HG03575 (cell line): ENCODE measurements at regions not wholly inside any gene's neighbourhood (a gene's known extent, or its start where the extent isn't known, plus 50 kb on each side); places are given as distances from the start of the nearest gene placed in this dataset.

Source experiments
- ATAC-seq: cut with Tn5 transposase; IDR thresholded peaks from one replicate; pipeline ENCODE4 v1.9.1; 2021; ENCODE audit not compliant: unreplicated experiment, insufficient number of reproducible peaks, low FRiP score; ENCODE audit errors: extremely low read depth

GRCh38 chr10:85147346-85148250, 819.2 kb downstream of the CCSER2 start:
- ATAC-seq: no peak

- ATAC-seq: no peak
Observed at GRCh38 chr10:85148693-85149640, 820.6 kb downstream of the CCSER2 start.

DNA sequence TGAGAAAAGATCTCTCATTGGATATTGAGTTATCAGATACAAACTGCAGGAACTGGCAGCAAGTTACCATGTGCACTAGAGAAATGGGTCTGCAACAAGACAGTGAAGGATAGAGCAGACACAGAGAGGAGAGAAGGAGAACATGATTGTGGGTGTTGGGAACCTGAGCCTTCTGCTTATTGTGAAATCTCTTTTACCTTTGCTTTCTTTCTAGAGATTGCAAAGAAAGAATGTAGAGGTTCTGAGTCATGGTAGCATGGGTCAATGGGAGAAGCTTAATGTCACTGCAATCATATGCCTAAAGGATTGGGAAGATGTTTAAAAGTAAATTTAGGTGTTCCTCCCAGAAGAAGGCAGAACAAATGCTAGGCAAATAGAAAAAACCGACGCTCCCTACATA, 821.4 kb downstream of the CCSER2 start:
- no peak for ATAC-seq

DNA sequence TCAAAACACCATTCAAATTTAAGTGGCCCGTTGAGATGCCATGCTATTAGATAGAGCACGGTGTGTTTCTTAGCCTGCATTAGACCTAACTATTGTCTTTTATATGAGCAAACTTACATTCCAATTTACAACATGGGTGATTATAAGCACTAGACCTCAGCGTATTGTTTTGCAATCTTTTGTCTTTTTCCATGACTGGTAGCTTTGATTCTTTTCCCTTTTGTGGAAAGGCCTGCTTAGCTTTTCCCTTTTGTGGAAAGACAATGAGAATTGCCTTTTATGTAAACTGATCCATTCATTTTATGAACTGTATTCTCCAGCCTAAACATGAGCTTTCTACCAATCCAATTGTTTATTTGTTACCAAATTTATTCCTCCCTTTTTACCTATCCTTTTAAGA, 823.1 kb downstream of the CCSER2 start:
- ATAC-seq: no peak

DNA sequence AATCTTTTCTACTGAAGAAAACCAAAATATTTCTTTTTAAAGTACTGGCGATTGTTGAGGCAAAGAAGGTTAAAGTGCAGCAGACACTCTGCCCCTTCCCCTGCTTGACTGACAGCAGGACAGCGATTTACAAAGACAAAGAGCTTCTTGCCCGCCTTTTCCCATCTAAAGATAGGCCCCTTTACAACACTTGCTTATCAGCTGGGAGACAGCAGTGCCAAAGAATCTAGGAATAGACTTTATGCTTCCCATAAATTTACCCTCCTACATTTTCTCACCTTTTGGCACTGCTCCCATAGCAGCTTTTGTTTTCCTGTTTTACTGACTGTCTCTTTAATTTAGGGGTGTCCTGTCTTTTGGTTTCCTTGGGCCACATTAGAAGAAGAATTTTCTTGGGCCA, 824.1 kb downstream of the CCSER2 start:
- no peak for ATAC-seq

GRCh38 chr10:85152911-85153310, 824.5 kb downstream of the CCSER2 start:
- no peak for ATAC-seq

- ATAC-seq: no peak
Observed at GRCh38 chr10:85157206-85157605, 828.8 kb downstream of the CCSER2 start.

GRCh38 chr10:85168243-85168642, 839.9 kb downstream of the CCSER2 start:
- no peak for ATAC-seq

DNA sequence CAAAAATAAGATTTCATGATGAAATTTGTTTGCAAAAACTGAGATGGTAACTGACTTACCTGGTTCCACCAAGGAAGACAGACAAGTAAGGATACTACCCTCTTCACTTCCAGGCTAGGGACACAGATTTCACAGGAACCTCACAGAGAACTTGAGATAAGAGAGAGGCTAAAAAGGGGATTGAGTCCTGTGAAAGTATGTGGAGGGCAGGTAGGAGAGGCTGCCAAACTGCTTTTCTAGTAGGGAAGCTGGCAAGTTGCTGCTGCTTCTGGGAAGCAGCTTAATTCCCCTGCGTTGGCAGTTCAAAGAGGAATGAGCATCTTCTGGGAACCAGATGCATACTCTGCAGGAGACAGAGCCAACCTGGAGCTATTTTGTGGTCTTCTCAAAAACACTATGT, 841.6 kb downstream of the CCSER2 start:
- ATAC-seq: no peak

DNA sequence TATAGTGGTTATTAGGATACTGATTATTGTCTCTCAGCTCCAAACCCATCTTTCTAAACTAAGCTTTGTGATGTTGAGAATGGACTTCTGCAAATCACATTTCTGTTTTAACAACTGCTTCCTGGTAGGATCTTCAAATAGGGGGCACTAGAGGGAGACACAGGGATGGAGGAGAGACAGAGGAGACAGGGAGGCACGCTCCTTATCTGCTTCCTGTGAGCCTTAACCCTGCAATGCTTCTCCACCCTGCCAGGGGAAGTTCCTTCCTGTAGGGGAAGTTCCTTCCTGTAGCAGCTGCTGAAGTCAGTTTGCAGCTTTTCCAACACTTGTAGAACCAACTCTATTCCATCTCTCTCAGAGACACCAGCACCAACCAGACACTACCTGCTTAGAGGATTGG, 847.2 kb downstream of the CCSER2 start:
- no peak for ATAC-seq

DNA sequence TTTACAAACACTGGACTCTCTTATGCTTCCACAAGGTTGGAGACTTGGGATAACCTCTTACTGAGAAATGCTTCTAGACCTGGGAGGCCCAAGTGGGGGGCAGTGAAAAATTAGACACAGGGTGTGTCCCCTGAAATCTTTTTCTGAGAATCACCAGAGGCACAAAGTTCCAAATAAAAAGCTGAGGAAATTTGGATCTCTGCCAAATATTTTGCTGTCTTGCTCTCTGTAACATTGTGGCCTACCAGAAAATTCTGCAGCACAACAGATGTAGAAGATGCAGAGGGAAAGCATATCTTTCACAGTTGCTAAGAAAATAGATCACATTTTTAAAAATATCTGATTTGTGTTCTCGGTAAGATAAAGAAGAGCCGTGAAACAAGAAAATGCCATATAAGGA, 849.4 kb downstream of the CCSER2 start:
- ATAC-seq: no peak

DNA sequence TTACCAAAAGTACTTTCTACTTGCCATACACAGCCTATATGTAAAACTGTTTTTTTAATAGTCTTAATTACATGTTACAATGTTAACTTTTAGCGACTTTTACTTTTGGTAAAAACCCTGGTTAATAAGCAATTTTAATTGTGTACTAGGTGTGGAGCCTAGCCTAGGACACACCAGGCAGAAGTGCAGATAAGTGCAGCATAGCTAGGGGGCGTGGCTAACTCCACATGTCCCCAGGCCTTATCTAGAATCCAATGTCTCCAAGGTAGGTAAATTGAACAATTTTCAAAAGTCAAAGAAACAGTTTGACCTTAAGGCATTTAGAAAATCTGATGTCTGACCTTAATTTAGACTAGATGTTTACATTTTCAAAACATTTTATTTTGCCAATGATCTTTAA, 858.7 kb downstream of the CCSER2 start:
- no peak for ATAC-seq

DNA sequence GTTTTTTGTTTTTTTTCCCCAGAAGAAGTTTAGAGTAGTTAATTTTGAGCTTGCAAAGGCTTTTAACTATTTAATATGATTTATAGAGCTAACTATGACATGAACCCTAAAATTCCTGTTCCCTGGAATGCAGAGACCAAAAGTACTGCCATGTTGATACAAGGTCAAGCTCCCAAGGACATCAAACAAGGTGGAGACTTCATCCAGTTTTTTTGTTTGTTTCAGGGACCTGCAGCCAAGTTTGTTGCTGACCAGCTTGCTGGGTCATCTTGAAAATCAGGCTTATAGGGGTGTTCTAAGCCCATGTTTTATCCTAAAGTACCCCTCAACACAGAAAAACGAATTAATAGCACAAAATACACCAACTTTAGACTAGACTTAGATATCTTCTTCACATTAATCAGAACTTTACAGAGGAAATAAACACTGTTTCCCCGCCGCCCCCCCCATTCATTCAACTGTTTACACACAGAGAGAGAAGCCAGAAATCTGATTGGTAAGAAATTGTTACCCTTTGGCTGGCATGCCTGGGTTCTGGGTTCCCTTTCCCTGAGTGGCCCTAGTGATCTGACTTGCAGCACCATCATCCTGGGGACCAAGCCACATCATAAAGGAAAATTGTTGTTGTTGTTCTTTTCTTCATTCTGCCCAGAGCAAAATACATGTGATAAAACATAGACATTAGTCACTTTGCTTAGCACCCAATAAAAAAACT, 860.5 kb downstream of the CCSER2 start:
- ATAC-seq: no peak

GRCh38 chr10:85193796-85194195, 865.4 kb downstream of the CCSER2 start:
- no peak for ATAC-seq

DNA sequence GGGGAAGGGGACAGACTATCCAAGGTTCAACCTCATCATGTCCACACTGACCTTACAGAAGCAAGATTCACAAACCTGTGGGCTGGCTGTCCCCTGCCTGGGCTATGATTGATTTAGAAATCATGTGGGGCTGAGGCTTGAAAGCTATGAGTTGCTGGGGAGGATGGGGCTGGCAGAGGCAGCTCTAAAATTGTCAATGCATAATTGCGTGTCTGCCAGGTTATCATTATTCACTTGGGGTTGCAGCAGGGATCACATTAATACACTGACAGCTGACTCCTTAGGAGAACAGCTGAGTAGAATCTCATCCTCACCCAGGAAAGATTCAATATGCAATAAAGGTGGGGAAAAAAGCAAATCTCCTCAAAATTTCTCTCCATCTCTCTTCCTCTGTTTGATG, 866.3 kb downstream of the CCSER2 start:
- no peak for ATAC-seq

- no peak for ATAC-seq
Observed at GRCh38 chr10:85195596-85195995, 867.2 kb downstream of the CCSER2 start.

- no peak for ATAC-seq
Observed at GRCh38 chr10:85204814-85205213, 876.4 kb downstream of the CCSER2 start.

GRCh38 chr10:85212526-85212925, 884.1 kb downstream of the CCSER2 start:
- no peak for ATAC-seq

- no peak for ATAC-seq
Observed at GRCh38 chr10:85213493-85213892, 885.1 kb downstream of the CCSER2 start.
